ENCODE measurements at regions not wholly inside any gene's neighbourhood (a gene's known extent, or its start where the extent isn't known, plus 50 kb on each side); places are given as distances from the start of the nearest gene placed in this dataset.

DNA sequence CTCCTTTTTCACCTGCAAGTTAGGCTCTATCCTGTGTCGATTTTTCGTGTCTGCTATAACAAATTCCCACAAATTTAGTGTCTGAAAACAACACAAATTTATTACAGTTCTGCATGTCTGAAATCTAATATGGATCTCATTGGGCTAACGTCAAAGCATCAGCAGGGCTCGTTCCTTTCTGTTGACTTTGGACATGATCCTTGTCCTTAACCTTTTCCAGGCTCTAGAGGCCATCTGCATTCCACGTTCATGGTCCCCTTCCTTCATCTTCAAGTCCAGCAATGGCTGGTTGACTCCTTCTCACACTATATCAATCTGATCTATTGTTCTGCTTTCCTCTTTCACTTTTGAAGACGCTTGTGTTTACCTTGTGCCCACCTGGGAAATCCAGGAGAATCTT lies 165.7 kb upstream of the RARB start:
- Histone ChIP-seq H3K4me3 (no peak overlapping the region), H3K9me3 (no peaks in the 10 kb centered on the region), H3K27me3 (no peaks in the 10 kb centered on the region), H3K27ac (no peak overlapping the region), H3K4me1 (no peaks in the 10 kb centered on the region), H3K36me3 (no peaks in the 10 kb centered on the region)
- TF ChIP-seq, protein P1, sequence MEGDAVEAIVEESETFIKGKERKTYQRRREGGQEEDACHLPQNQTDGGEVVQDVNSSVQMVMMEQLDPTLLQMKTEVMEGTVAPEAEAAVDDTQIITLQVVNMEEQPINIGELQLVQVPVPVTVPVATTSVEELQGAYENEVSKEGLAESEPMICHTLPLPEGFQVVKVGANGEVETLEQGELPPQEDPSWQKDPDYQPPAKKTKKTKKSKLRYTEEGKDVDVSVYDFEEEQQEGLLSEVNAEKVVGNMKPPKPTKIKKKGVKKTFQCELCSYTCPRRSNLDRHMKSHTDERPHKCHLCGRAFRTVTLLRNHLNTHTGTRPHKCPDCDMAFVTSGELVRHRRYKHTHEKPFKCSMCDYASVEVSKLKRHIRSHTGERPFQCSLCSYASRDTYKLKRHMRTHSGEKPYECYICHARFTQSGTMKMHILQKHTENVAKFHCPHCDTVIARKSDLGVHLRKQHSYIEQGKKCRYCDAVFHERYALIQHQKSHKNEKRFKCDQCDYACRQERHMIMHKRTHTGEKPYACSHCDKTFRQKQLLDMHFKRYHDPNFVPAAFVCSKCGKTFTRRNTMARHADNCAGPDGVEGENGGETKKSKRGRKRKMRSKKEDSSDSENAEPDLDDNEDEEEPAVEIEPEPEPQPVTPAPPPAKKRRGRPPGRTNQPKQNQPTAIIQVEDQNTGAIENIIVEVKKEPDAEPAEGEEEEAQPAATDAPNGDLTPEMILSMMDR (IDR thresholded peaks at IDR 0.05): no peak
- no peak for DNase-seq (ENCODE audit: low spot score)

DNA sequence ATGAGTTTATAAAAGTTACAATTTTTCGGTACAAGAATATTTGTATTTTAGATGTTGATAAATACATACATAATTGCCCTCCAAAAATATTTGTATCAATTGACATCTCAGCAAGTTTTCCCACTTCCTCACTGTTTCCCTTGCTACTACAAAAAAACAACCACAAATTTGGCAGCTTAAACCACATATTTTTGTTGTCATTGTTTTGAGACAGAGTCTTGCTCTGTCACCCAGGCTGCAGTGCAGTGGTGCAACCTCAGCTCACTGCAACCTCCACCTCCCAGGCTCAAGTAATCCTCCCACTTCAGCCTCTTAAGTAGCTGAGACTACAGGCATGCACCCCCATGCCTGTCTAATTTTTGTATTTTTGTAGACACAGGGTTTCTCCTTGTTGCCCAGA lies 162.8 kb upstream of the RARB start:
- Histone ChIP-seq H3K4me1 (no peaks in the 10 kb centered on the region), H3K9me3 (no peaks in the 10 kb centered on the region), H3K27ac (no peak overlapping the region), H3K36me3 (no peaks in the 10 kb centered on the region), H3K4me3 (no peak overlapping the region), H3K27me3 (no peaks in the 10 kb centered on the region)
- TF ChIP-seq, protein P1 (IDR thresholded peaks at IDR 0.05): no peak
- DNase-seq (ENCODE audit: low spot score): no peak

DNA sequence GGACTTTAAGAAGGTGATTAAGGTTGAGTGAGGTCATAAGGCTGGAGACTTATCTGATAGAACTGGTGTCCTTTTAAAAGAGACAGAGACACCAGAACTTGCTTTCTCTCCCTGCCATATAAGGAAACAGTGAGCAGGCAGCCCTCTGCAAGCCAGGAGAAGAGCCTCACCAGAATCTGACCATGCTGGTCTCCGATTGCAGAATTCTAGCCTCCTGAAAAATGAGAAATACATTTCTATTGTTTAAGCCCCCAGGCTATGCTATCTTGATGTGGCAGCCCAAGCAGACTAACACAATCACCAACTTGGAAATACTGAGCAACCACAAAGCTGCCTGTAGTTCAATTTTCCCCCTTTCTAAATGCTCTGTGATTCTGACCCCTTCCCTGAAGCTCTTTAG lies 161.4 kb upstream of the RARB start:
- Histone ChIP-seq H3K27ac (no peak overlapping the region), H3K36me3 (no peaks in the 10 kb centered on the region), H3K4me1 (no peaks in the 10 kb centered on the region), H3K4me3 (no peak overlapping the region), H3K27me3 (no peaks in the 10 kb centered on the region), H3K9me3 (no peaks in the 10 kb centered on the region)
- no peak for DNase-seq (ENCODE audit: low spot score)
- TF ChIP-seq, protein P1 (IDR thresholded peaks at IDR 0.05): no peak

DNA sequence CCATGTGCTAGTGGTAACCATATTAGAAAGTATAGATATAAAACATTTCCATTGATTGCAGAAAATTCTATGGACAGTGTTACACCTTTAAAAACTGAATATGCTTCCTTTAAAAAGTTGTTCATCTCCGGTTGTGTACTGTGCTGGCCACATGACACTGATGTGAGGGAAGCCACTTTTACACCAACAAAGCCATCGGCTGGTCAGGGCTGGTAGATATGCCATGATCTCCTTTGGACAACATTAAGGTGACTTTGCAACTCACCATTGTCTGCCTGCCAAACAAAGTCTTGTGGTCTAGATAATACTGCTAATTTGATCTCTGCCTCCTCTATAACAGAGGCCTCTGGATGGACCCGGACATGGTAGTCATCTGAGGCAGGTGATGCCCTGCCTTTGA lies 156.0 kb upstream of the RARB start:
- Histone ChIP-seq H3K27ac (no peak overlapping the region), H3K27me3 (no peaks in the 10 kb centered on the region), H3K9me3 (no peaks in the 10 kb centered on the region), H3K4me3 (no peak overlapping the region), H3K36me3 (no peaks in the 10 kb centered on the region), H3K4me1 (no peaks in the 10 kb centered on the region)
- TF ChIP-seq, protein P1 (IDR thresholded peaks at IDR 0.05): no peak
- no peak for DNase-seq (ENCODE audit: low spot score)

DNA sequence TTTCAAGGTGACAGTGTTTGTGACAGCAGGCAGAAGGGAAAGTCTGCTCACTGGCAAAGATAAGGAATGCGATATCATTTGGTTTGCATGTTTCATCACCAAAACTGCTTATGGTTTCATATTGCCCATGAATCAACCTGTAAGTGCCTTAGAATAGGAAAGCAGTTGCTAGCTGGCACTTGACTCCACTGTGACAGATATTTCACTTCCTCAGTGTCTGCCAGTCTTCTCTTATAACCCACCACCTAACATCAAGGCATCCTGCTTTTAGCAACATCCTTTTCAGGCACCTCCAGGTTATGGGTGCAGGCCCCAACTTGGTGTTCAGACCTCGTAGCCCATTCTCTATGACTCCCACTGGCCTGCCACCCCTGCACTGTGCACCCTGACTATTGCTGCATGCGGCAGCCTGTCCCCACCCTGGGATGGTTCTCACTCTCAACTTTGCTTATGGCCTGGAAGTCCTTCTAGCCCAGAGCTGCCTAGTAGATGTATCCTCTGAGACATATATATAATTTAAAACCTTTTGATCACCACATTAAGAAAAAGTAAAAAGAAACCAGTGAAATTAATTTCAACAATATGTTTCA lies 154.4 kb upstream of the RARB start:
- no peak overlapping the region for H3K4me3 ChIP-seq
- H3K36me3 ChIP-seq: no peaks in the 10 kb centered on the region
- no peaks in the 10 kb centered on the region for H3K4me1 ChIP-seq
- no peak overlapping the region for H3K27ac ChIP-seq
- TF ChIP-seq, protein P1 (IDR thresholded peaks at IDR 0.05): no peak
- DNase-seq (ENCODE audit: low spot score): no peak
- H3K27me3 ChIP-seq: no peaks in the 10 kb centered on the region
- H3K9me3 ChIP-seq: no peaks in the 10 kb centered on the region

DNA sequence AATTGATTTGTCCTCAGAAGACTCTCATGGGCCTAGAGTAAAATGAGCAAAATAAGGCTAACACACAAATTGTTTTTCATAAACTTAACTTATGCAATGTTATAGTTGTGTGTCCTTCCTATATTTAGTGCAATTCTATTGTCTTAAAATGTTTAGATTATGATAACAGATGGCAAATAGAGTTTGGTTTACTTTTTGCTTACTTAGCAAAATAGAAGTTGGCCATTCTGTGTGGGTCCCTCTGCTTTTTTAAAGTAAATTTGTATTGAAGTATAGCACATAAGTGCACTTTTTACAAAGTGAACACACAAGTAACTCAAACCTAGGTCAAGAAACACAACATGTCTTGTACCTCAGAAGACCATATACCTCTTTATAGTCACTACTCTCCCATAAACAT lies 150.6 kb upstream of the RARB start:
- H3K27me3 ChIP-seq: no peaks in the 10 kb centered on the region
- H3K9me3 ChIP-seq: no peaks in the 10 kb centered on the region
- H3K4me1 ChIP-seq: no peaks in the 10 kb centered on the region
- H3K27ac ChIP-seq: no peak overlapping the region
- no peaks in the 10 kb centered on the region for H3K36me3 ChIP-seq
- no peak overlapping the region for H3K4me3 ChIP-seq
- DNase-seq (ENCODE audit: low spot score): no peak
- TF ChIP-seq, protein P1 (IDR thresholded peaks at IDR 0.05): no peak

Measured in right atrium auricular region (tissue), 2 donors.